ENCODE measurements at regions not wholly inside any gene's neighbourhood (a gene's known extent, or its start where the extent isn't known, plus 50 kb on each side); places are given as distances from the start of the nearest gene placed in this dataset.

DNA sequence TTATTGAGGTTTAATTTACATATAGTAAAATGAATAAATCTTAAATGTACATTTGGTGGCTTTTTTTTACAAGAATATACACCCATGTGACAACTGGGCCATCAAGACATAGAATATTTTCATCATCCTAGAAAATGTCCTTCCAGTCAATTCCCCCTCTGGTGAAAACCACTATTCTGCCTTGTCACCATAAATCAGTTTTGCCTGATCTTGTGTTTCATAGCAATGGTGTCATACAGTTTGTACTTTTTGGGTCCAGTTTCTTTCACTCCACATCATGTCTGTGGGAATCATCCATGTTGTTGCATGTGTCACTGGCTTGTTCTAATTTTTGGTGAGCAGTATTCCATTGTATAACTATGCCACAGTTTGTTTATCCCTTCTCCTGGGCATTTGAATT lies 133.1 kb downstream of the PDCD6IP start:
- TF ChIP-seq, protein P1, sequence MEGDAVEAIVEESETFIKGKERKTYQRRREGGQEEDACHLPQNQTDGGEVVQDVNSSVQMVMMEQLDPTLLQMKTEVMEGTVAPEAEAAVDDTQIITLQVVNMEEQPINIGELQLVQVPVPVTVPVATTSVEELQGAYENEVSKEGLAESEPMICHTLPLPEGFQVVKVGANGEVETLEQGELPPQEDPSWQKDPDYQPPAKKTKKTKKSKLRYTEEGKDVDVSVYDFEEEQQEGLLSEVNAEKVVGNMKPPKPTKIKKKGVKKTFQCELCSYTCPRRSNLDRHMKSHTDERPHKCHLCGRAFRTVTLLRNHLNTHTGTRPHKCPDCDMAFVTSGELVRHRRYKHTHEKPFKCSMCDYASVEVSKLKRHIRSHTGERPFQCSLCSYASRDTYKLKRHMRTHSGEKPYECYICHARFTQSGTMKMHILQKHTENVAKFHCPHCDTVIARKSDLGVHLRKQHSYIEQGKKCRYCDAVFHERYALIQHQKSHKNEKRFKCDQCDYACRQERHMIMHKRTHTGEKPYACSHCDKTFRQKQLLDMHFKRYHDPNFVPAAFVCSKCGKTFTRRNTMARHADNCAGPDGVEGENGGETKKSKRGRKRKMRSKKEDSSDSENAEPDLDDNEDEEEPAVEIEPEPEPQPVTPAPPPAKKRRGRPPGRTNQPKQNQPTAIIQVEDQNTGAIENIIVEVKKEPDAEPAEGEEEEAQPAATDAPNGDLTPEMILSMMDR (IDR thresholded peaks at IDR 0.05), result no peak
- no peak for TF ChIP-seq POLR2A (IDR thresholded peaks at IDR 0.05)

Measured in esophagus squamous epithelium (tissue), 4 donors.